Stimulated activated naive CD8-positive, alpha-beta T cell treated with anti-CD3 and anti-CD28 coated beads, Interleukin-15, Interleukin-2, amounts not matched to agents 100 ng/mL and 50 ng/mL, for 24 hours (primary cell): ENCODE measurements at regions not wholly inside any gene's neighbourhood (a gene's known extent, or its start where the extent isn't known, plus 50 kb on each side); places are given as distances from the start of the nearest gene placed in this dataset.
"Not testable (repeated sequence)": the region's sequence is repeated elsewhere in the genome, so short reads cannot be mapped to it uniquely, and the experiment has no call there.

Source experiments
- H3K27ac Mint-ChIP-seq: one replicate; pipeline ENCODE4 v1.8.0; 2021; ENCODE audit warnings: mild to moderate bottlenecking, mixed read lengths
- H3K27me3 Mint-ChIP-seq: one replicate; pipeline ENCODE4 v1.8.0; 2021; ENCODE audit warnings: mixed read lengths
- H3K36me3 Mint-ChIP-seq: one replicate; pipeline ENCODE4 v1.8.0; 2021; ENCODE audit warnings: low read depth, mixed read lengths
- H3K4me1 Mint-ChIP-seq: one replicate; pipeline ENCODE4 v1.8.0; 2021; ENCODE audit warnings: low read depth, mixed read lengths
- H3K4me3 Mint-ChIP-seq: one replicate; pipeline ENCODE4 v1.8.0; 2021; ENCODE audit warnings: mild to moderate bottlenecking, mixed read lengths
- H3K9me3 Mint-ChIP-seq: one replicate; pipeline ENCODE4 v1.8.0; 2021; ENCODE audit warnings: mixed read lengths

DNA sequence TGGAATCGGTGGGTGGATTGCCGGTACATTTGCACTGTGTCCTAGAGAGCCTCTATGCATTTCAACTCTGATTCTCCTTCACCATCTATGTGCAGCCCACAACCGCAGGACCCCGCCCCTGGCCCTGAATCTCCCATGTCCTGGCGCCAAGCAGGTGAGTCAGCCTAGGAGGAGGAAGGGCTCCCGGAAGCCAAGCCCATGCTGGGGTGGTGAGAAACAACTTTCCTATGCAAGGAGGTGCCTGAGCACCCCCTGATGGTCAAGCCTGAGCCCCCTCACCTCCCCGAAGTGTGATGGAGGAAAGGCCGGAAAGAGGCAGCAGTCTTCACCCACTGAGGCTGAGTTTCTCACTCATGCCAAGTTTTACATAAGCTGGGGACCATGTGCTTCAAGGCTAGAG, 110.8 kb downstream of the TNFRSF13B start:
- not testable (repeated sequence) for H3K4me1 Mint-ChIP-seq, H3K4me3 Mint-ChIP-seq, H3K27me3 Mint-ChIP-seq, H3K36me3 Mint-ChIP-seq, H3K9me3 Mint-ChIP-seq, H3K27ac Mint-ChIP-seq

DNA sequence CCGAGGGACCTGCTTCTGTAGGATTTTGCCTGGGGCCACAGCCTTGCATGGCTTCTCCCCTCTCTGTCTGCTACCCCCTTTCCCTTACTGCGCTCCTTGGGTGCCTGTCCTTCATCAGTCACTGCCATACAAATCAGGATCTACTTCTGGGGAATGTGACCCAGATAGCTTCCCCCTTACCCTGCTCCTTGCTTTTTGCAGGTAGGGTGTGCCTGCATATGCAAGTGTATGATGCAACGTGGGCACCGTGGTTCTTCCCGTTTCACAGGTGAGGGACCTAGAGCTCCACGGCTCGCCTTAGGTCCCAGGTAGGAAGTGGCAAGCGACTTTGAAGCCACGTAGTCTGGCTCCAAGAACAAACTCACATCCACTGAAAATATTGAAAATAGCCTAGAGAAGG, 111.5 kb downstream of the TNFRSF13B start:
- not testable (repeated sequence) for H3K9me3 Mint-ChIP-seq, H3K4me1 Mint-ChIP-seq, H3K36me3 Mint-ChIP-seq, H3K27ac Mint-ChIP-seq, H3K27me3 Mint-ChIP-seq, H3K4me3 Mint-ChIP-seq

DNA sequence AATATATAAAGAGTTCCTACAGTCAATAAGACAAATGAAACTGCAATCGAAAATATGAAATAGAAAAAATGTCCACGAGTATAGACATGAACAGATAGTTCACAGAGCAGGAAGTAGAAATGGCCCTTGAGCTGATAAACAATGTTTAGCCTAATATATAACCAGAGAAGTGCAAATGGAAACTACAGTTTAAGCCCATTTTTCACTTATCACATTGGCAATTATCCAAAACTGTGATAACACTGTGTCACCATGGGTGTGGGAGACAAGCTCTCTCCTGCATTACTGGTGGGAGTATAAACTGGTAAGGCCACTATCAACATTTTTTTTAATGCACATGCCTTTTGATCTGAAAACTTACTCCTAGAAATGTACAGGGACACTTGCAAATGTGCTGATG, 112.4 kb downstream of the TNFRSF13B start:
- H3K27me3 Mint-ChIP-seq, H3K4me3 Mint-ChIP-seq, H3K9me3 Mint-ChIP-seq, H3K27ac Mint-ChIP-seq, H3K4me1 Mint-ChIP-seq, H3K36me3 Mint-ChIP-seq: not testable (repeated sequence)

DNA sequence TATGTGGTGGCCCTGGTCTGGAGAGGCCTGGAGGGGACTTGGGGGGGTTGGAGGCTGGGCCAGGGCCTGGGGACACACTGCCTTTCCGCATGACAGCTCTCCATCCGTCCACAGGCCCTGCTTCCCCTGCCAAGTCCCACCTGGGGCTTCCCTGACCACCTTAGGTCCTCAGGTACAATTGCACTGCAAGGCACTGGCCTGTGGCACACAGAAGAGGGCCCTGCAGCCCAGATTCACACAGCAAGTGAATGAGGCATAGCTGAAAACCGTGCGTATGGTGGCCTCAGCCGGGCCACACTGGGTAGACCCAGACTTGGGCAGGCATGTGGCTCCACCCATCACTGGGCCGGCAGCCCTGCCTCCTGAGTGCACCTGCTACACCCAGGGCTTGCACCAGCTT, 114.2 kb downstream of the TNFRSF13B start:
- H3K27ac Mint-ChIP-seq, H3K4me3 Mint-ChIP-seq, H3K36me3 Mint-ChIP-seq, H3K27me3 Mint-ChIP-seq, H3K4me1 Mint-ChIP-seq, H3K9me3 Mint-ChIP-seq: not testable (repeated sequence)

DNA sequence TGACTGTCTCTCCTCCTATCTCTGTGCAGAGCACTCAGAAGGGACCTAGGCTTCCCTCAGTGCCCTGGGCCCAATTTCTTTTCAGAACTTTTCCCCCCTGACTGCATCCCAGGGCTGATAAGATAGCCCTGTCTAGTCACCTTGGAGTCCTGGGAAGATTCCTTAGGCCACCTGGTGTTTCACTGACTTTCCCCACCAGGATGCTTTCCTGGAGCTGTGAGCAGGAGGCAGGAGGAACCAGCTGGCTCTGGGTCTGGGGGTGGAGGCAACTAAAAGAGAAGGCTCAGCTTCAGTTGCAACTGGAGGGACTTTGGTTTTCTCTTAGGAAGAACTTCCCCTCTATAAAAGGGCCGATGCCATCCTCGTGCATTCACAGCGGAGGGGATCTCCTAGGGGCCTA, 115.1 kb downstream of the TNFRSF13B start:
- not testable (repeated sequence) for H3K4me3 Mint-ChIP-seq, H3K4me1 Mint-ChIP-seq, H3K27ac Mint-ChIP-seq, H3K27me3 Mint-ChIP-seq, H3K9me3 Mint-ChIP-seq, H3K36me3 Mint-ChIP-seq

DNA sequence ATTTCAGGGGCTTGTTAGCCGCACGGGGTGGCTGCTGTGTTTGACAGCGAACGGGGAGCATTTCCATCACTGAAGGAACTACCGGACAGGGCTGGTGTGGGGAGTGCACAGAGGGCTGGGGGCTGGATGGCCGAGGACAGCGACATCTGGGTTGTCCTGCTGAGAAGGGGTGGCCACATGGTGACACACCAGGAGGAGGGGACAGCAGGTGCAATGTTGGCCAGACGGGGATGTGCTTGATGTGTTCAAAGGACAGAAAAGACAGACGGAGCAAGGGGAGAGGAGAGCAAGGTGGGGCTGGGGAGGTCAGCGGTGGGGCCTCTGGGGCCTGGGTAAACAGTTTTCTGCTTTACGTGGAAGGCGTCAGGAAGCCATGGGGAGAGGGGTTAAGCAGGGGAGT, 115.7 kb downstream of the TNFRSF13B start:
- not testable (repeated sequence) for H3K27me3 Mint-ChIP-seq, H3K9me3 Mint-ChIP-seq, H3K27ac Mint-ChIP-seq, H3K4me3 Mint-ChIP-seq, H3K4me1 Mint-ChIP-seq, H3K36me3 Mint-ChIP-seq

DNA sequence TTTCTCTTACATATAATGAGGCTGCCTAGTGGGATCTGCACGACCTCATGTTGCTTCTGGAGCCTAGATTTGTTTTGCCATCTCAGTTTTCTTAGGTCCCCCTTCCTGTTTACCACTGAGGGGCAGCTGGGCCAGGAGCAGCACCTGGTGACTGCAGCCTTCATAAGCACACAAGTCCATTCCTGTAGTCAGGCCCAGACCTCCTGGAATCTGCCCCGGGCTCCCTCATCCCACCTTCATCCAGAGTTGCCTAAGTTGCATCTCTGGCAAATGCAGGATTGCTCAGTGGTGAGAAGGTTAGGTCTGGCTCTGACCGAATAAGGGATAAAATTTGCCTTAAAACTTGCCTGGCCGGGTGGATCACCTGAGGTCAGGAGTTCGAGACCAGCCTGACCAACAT, 117.3 kb downstream of the TNFRSF13B start:
- not testable (repeated sequence) for H3K36me3 Mint-ChIP-seq, H3K4me3 Mint-ChIP-seq, H3K4me1 Mint-ChIP-seq, H3K9me3 Mint-ChIP-seq, H3K27ac Mint-ChIP-seq, H3K27me3 Mint-ChIP-seq

DNA sequence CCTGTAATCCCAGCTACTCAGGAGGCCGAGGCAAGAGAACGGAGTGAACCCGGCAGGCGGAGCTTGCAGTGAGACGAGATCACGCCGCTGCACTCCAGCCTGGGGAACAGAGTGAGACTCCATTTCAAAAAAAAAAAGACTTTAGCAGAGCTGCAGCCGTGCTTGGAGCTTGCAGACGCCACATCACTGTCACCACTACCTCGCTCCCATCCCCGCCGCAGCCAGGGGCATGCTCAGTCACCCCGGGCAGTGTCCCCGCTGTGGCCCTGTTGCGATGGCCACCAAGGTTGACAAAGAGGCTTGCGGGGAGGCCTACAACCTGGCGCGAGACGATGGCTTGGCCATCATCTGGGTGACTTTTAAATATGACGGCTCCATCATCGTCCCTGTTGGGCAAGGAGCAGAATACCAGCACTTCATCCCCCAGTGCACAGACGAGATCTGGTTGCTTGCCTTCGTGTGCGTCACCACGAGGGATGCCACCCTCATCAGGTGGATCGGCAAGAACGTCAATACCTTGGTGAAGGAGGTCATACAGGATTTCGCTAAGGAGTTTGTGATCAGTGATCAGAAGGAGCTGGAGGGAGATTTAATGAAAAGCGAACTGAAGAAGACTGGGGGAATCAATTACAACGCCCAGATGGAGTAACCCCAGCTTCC, 118.1 kb downstream of the TNFRSF13B start:
- Mint-ChIP-seq H3K27ac (no peak overlapping the region), H3K4me3 (no peak overlapping the region), H3K4me1 (no peaks in the 10 kb centered on the region), H3K36me3 (no peaks in the 10 kb centered on the region), H3K27me3 (no peaks in the 10 kb centered on the region), H3K9me3 (no peaks in the 10 kb centered on the region)

DNA sequence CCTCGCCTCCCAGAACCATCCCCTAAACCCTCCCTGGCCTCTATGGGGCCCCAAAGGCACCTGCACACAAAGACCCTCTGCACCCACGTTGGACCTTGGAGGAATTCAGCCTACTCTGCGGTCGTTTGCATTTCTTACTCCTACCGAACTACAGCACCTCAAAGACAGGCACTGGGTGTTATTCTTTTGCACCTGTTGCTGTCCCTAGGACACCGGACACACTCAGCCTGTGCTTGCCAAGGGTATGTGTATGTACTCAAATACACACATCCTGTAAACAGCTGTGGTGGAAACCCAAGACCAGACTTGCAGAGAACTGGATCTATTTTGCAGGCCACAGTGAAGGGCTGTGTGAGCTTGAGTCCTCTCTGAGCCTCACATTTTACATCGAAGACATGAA, 122.1 kb downstream of the TNFRSF13B start:
- H3K27me3 Mint-ChIP-seq, H3K9me3 Mint-ChIP-seq, H3K4me3 Mint-ChIP-seq, H3K27ac Mint-ChIP-seq, H3K4me1 Mint-ChIP-seq, H3K36me3 Mint-ChIP-seq: not testable (repeated sequence)

DNA sequence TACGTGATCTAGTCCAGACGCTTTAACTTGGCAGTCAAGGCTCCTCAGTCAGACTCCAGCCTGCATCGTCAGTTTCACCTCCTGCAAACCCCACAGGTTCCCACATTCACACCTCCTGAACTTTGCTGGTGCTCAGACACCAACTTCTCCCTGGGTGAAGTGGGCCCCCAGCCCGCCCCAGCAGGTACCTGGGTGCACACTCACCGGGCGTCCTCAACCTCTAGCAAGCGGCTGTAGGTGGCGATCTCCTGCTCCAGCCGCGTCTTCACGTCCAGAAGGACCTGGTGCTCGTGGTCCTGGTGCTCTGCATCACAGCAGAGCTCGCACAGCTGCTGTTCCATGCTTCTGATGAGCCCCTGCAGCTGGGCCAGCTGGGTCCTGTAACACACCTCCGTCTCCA, 122.9 kb downstream of the TNFRSF13B start:
- H3K36me3 Mint-ChIP-seq, H3K4me3 Mint-ChIP-seq, H3K9me3 Mint-ChIP-seq, H3K27ac Mint-ChIP-seq, H3K4me1 Mint-ChIP-seq, H3K27me3 Mint-ChIP-seq: not testable (repeated sequence)

DNA sequence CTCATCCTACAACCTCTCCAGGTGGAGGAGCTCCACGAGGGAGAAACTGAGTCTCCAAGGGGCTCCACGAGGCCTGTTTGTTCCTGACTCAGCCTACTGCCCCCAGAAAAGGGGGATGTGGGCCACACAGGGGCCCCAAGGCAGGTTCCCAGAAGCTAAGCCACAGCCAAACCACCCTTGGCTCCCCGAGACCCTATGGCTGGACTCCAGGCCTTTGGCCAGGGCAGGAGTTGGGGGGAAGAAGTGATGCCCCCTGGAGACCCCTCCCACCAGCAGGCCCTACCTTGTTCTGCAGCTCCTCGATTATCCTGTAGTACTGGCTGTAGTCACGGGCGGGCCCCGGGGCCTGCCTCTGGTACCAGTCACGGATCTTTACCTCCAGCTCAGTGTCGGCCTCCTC, 126.8 kb downstream of the TNFRSF13B start:
- H3K27ac Mint-ChIP-seq, H3K4me1 Mint-ChIP-seq, H3K27me3 Mint-ChIP-seq, H3K36me3 Mint-ChIP-seq, H3K9me3 Mint-ChIP-seq: not testable (repeated sequence)
- peak overlapping the region; percentile 13 for H3K4me3 Mint-ChIP-seq

DNA sequence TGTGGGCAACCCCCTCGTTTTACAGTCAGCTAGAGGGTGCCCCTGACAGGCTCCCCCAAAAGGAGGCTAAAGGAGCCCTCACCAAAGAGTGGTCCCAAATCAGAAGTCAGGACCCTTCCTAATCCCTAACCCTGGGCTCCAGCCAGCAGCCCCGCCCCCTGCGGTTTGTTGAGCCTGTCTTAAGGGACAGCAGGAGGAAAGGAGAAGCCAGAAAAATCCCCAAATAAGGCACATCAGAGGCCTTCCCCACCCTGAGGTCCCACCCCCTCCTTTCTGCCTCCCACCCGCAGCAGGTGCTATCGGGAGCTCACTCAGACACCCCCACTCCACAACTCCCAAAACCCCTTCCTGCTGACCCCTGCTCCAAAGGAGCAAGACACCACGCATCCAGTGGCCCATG, 127.2 kb downstream of the TNFRSF13B start:
- not testable (repeated sequence) for H3K4me3 Mint-ChIP-seq, H3K4me1 Mint-ChIP-seq, H3K27ac Mint-ChIP-seq, H3K9me3 Mint-ChIP-seq, H3K36me3 Mint-ChIP-seq, H3K27me3 Mint-ChIP-seq

DNA sequence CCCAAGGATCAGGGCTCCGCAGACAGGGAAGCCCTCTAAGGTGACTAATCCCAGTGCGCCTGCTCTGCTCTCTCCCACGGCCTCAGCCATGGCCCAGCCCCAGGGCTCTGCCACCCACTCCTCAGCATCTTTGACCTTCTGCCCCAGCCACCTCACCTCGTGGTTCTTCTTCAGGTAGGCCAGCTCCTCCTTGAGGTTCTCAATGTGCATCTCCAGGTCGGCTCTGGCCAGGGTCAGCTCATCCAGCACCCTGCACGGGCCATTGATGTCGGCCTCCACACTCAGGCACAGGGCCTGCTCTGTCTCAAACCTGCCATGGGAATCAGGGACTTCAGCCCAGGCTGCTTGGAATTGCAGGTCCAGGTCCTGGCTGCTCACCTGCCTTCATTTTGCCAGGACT, 128.4 kb downstream of the TNFRSF13B start:
- H3K4me3 Mint-ChIP-seq, H3K4me1 Mint-ChIP-seq, H3K9me3 Mint-ChIP-seq, H3K27ac Mint-ChIP-seq, H3K36me3 Mint-ChIP-seq, H3K27me3 Mint-ChIP-seq: not testable (repeated sequence)

DNA sequence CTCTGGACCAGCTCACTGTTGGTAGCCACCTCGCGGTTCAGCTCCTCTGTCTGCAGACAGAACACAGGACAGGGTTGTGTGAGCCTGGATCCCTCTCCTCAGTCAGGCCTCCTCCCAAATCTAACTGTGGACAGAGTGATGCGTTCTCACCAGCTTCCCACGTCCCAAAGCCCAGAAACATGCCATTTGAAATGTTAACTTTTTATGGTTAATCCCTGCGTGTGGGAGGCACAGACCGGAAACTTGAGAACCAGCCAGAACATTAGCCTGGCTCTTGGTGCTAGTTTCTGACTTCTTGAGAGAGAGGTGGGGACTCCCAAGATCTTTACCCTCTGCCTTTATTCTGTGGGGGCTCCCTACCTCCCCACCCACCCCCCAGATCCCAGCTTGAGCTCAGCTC, 129.6 kb downstream of the TNFRSF13B start:
- not testable (repeated sequence) for H3K4me1 Mint-ChIP-seq, H3K4me3 Mint-ChIP-seq, H3K27me3 Mint-ChIP-seq, H3K9me3 Mint-ChIP-seq, H3K36me3 Mint-ChIP-seq, H3K27ac Mint-ChIP-seq

DNA sequence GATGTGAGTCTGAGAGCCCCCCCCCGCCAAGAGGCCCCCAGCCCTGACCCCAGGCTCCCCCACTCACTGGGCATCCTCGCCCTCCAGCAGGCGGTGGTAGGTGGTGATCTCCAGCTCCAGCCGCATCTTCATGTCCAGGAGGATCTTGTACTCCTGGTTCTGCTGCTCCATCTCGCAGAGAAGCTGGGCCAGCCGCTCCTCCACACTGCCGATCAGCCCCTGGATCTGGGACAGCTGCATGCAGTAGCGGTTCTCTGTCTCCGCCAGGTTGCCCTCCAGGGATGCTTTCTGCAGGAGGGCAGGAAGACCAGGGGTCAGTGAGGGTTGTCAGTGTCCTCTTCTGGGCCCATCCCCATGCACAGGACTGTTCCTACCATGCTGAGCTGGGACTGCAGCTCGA, 130.0 kb downstream of the TNFRSF13B start:
- not testable (repeated sequence) for H3K27me3 Mint-ChIP-seq, H3K9me3 Mint-ChIP-seq, H3K4me1 Mint-ChIP-seq, H3K27ac Mint-ChIP-seq, H3K36me3 Mint-ChIP-seq, H3K4me3 Mint-ChIP-seq

DNA sequence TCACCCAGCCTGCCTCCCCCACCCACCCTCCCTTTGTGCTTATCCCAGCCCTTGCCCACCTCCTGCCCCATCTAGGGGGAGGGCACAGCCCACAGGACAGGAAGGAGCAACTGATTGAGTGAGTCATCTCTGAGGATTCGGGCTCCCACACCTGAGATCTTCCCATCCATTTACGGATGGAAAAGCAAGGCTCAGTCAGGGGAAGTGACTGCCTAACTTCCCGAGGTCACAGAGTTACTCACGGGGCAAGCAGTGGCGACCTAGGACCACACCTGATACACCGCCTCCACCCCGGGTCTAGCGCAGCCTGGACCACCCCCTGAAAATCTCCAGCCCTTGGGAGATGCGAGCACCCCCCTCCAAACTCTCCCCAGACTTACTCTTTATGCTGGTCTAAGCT, 131.7 kb downstream of the TNFRSF13B start:
- H3K4me1 Mint-ChIP-seq, H3K9me3 Mint-ChIP-seq, H3K27me3 Mint-ChIP-seq, H3K4me3 Mint-ChIP-seq, H3K36me3 Mint-ChIP-seq, H3K27ac Mint-ChIP-seq: not testable (repeated sequence)
